ENCODE measurements at regions not wholly inside any gene's neighbourhood (a gene's known extent, or its start where the extent isn't known, plus 50 kb on each side); places are given as distances from the start of the nearest gene placed in this dataset.

- TF ChIP-seq CTCF (IDR thresholded peaks at IDR 0.05), result no peak
- TF ChIP-seq POLR2A (IDR thresholded peaks at IDR 0.05), result no peak
Observed at GRCh38 chr2:205850611-205851010, 168.3 kb downstream of the NRP2 start.

Data from transverse colon (tissue), 3 donors.